ENCODE measurements at regions not wholly inside any gene's neighbourhood (a gene's known extent, or its start where the extent isn't known, plus 50 kb on each side); places are given as distances from the start of the nearest gene placed in this dataset.

DNA sequence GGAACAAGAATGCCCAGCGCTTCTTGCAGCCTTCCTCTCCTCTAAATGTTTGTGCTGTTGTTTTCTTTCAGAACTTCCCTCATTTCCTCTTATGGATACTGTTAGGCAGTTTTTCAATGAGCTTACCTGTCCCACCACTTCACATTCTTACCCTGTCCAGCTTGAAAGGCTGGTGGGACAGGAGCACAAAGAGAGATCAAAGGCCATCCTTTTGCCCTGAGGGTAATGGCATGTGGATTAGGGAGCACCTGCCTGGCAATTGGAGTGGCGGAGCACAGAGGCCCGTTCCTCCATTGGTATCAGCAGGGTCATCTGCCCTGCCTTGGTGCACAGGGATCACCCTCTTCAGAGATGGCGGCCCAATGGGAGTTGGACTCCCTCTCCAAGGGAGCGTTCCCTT, 170.1 kb upstream of the UBE3A start:
- Histone ChIP-seq H2AFZ (ENCODE audit: control insufficient read depth, low read length) (no peak overlapping the region), H3K36me3 (ENCODE audit: control insufficient read depth in 2 of 2, extremely low read depth in 1 of 2, insufficient read depth in 2 of 2, low read length in 2 of 2) (no peaks in the 10 kb centered on the region), H3K4me1 (ENCODE audit: control insufficient read depth, extremely low read depth, insufficient read depth, low read length) (no peaks in the 10 kb centered on the region), H3K4me2 (ENCODE audit: control insufficient read depth, extremely low read depth, insufficient read depth, low read depth, low read length) (no peak overlapping the region), H3K27me3 (ENCODE audit: control insufficient read depth, extremely low read depth, insufficient read depth, low read length) (no peaks in the 10 kb centered on the region), H3K4me3 (ENCODE audit: control insufficient read depth in 2 of 3, extremely low read depth in 1 of 3, insufficient read depth in 2 of 3, low read depth in 1 of 3, low read length in 3 of 3) (no peak overlapping the region), H3K79me2 (ENCODE audit: control insufficient read depth, insufficient read depth, low read length) (no peaks in the 10 kb centered on the region), H4K20me1 (ENCODE audit: control insufficient read depth, extremely low read depth, insufficient read depth, low read length) (no peaks in the 10 kb centered on the region), H3K9me3 (ENCODE audit: control insufficient read depth, low read depth, low read length) (peaks cover 7% of the 10 kb centered on the region), H3K27ac (ENCODE audit: control insufficient read depth, insufficient read depth, low read length) (no peak overlapping the region), H3K9ac (ENCODE audit: control insufficient read depth, extremely low read depth, insufficient read depth, low read length) (no peak overlapping the region), H3K9me1 (ENCODE audit: control insufficient read depth, extremely low read depth, insufficient read depth, low read length) (no peaks in the 10 kb centered on the region)
- no peak for DNase-seq (ENCODE audit: low read depth, low spot score)
- FAIRE-seq, result no peak
- dilution Hi-C loops (cut with MboI; ENCODE audit: extremely low pct_ligation_motif_present, low sequenced_read_pairs), result no loop called here
- no peak for TF ChIP-seq EZH2 (IDR thresholded peaks at IDR 0.05; ENCODE audit: low read length)
- TF ChIP-seq, protein P1, sequence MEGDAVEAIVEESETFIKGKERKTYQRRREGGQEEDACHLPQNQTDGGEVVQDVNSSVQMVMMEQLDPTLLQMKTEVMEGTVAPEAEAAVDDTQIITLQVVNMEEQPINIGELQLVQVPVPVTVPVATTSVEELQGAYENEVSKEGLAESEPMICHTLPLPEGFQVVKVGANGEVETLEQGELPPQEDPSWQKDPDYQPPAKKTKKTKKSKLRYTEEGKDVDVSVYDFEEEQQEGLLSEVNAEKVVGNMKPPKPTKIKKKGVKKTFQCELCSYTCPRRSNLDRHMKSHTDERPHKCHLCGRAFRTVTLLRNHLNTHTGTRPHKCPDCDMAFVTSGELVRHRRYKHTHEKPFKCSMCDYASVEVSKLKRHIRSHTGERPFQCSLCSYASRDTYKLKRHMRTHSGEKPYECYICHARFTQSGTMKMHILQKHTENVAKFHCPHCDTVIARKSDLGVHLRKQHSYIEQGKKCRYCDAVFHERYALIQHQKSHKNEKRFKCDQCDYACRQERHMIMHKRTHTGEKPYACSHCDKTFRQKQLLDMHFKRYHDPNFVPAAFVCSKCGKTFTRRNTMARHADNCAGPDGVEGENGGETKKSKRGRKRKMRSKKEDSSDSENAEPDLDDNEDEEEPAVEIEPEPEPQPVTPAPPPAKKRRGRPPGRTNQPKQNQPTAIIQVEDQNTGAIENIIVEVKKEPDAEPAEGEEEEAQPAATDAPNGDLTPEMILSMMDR (optimal IDR thresholded peaks at IDR 0.05 in 1 of 3, IDR thresholded peaks at IDR 0.05 in 1 of 3, conservative IDR thresholded peaks at IDR 0.05 in 1 of 3; ENCODE audit: extremely low read depth in 1 of 3, insufficient read depth in 2 of 3, low read length in 3 of 3), result no peak

DNA sequence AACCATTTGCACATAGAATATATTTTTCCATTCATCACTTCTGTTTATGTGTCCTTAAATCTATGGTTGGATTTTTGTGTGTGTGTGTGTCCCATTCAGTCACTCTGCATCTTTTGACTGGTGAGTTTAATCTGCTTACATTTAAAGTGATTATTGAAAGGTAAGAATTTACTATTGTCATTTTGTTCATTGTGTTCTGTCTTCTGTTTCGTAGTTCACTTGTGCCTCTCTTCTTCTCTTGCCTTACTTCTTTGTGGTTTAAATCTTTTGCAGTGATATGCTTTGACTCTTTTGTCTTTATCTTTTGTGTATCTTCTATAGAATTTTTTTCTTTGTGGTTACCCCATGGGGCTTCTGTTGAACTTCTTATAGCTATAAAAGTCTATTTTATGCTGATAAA, 166.3 kb upstream of the UBE3A start:
- Histone ChIP-seq H3K9ac (ENCODE audit: control insufficient read depth, extremely low read depth, insufficient read depth, low read length) (no peak overlapping the region), H3K4me3 (ENCODE audit: control insufficient read depth in 2 of 3, extremely low read depth in 1 of 3, insufficient read depth in 2 of 3, low read depth in 1 of 3, low read length in 3 of 3) (no peak overlapping the region), H3K9me3 (ENCODE audit: control insufficient read depth, low read depth, low read length) (peaks cover 5% of the 10 kb centered on the region), H3K27ac (ENCODE audit: control insufficient read depth, insufficient read depth, low read length) (no peak overlapping the region), H3K9me1 (ENCODE audit: control insufficient read depth, extremely low read depth, insufficient read depth, low read length) (no peaks in the 10 kb centered on the region), H3K4me1 (ENCODE audit: control insufficient read depth, extremely low read depth, insufficient read depth, low read length) (no peaks in the 10 kb centered on the region), H3K27me3 (ENCODE audit: control insufficient read depth, extremely low read depth, insufficient read depth, low read length) (no peaks in the 10 kb centered on the region), H3K36me3 (ENCODE audit: control insufficient read depth in 2 of 2, extremely low read depth in 1 of 2, insufficient read depth in 2 of 2, low read length in 2 of 2) (no peaks in the 10 kb centered on the region), H3K4me2 (ENCODE audit: control insufficient read depth, extremely low read depth, insufficient read depth, low read depth, low read length) (no peak overlapping the region), H4K20me1 (ENCODE audit: control insufficient read depth, extremely low read depth, insufficient read depth, low read length) (no peaks in the 10 kb centered on the region), H2AFZ (ENCODE audit: control insufficient read depth, low read length) (no peak overlapping the region), H3K79me2 (ENCODE audit: control insufficient read depth, insufficient read depth, low read length) (no peaks in the 10 kb centered on the region)
- FAIRE-seq (no peak), DNase-seq (ENCODE audit: low read depth, low spot score) (no peak)
- TF ChIP-seq, protein P1 (optimal IDR thresholded peaks at IDR 0.05 in 1 of 3, IDR thresholded peaks at IDR 0.05 in 1 of 3, conservative IDR thresholded peaks at IDR 0.05 in 1 of 3; ENCODE audit: extremely low read depth in 1 of 3, insufficient read depth in 2 of 3, low read length in 3 of 3), result no peak
- dilution Hi-C loops (cut with MboI; ENCODE audit: extremely low pct_ligation_motif_present, low sequenced_read_pairs), result no loop called here

Data from keratinocyte (primary cell).